ENCODE measurements at regions not wholly inside any gene's neighbourhood (a gene's known extent, or its start where the extent isn't known, plus 50 kb on each side); places are given as distances from the start of the nearest gene placed in this dataset.
"Not testable (repeated sequence)": the region's sequence is repeated elsewhere in the genome, so short reads cannot be mapped to it uniquely, and the experiment has no call there.

- ATAC-seq (ENCODE audit: low FRiP score in 2 of 2) (no peak), DNase-seq (peak in 1 of 2 donors; percentile 11)
- 84 to 87% methylated on average over 10 of the region's 10 CpGs for WGBS, 2 donors
- no peaks in the 10 kb centered on the region for H3K27me3 ChIP-seq
- no peaks in the 10 kb centered on the region for H3K9me3 ChIP-seq
- H3K4me1 ChIP-seq, result no peaks in the 10 kb centered on the region
- TF ChIP-seq EP300 (IDR thresholded peaks at IDR 0.05) (no peak), CTCF (IDR thresholded peaks at IDR 0.05) (no peak), POLR2A (IDR thresholded peaks at IDR 0.05) (no peak), POLR2AphosphoS5 (IDR thresholded peaks at IDR 0.05) (no peak)
- no peak overlapping the region for H3K27ac ChIP-seq
- H3K36me3 ChIP-seq, result no peaks in the 10 kb centered on the region
- no peak overlapping the region for H3K4me3 ChIP-seq
Observed at GRCh38 chr4:137804906-137805495, 272.7 kb upstream of the PCDH18 start.

DNA sequence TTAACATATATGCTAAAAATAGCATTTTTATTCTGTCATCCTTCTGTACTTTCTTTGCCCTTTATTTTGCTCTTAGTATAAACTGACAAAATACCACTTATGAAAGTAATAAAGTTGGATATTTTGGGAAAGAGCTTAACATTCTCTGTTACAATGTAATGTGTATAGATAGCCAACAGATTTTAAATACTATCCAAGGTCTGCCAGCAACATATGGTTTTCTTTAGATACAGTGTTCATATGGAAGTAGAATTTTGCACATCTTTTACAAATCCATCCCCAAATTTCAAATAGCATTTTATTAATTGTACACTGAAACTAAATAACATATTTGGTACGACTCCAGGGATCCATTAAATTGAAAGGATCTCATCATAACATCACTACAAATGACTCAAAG lies 268.6 kb upstream of the PCDH18 start:
- no peak for TF ChIP-seq POLR2A (IDR thresholded peaks at IDR 0.05)
- TF ChIP-seq POLR2AphosphoS5 (IDR thresholded peaks at IDR 0.05), result no peak
- no peak for TF ChIP-seq EP300 (IDR thresholded peaks at IDR 0.05)
- no peak for TF ChIP-seq CTCF (IDR thresholded peaks at IDR 0.05)
- no peaks in the 10 kb centered on the region for H3K9me3 ChIP-seq
- no peak overlapping the region for H3K4me3 ChIP-seq
- DNase-seq (no peak), ATAC-seq (ENCODE audit: low FRiP score in 2 of 2) (no peak)
- H3K4me1 ChIP-seq, result no peaks in the 10 kb centered on the region
- no peaks in the 10 kb centered on the region for H3K36me3 ChIP-seq
- H3K27me3 ChIP-seq, result no peaks in the 10 kb centered on the region
- WGBS, 2 donors, result 0 to 75% methylated on average over 1 of the region's 1 CpG
- no peak overlapping the region for H3K27ac ChIP-seq

DNA sequence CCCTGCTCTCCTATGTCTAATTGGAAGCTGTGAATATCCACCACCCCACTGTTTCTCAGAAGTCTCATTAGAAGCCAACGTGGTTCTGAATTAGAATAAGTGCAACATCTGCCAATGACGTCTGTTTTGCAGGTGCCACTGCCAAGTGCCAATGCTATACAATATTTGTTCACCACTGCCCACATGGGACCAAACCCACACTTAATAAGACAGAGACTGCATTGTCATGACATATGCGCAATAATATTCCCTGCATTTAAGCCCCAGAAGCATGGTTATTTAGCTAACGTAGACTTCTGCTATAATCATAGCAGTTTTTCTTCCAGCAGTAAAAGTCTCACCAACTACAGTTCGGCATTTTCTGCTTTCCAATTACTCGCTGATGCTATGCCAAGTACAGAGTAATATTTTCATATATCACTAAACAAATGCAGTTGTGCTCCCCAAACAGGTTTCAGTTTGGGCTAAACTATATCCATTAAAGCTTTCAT lies 262.5 kb upstream of the PCDH18 start:
- ATAC-seq (ENCODE audit: low FRiP score in 2 of 2), result no peak
- no peak for TF ChIP-seq POLR2AphosphoS5 (IDR thresholded peaks at IDR 0.05)
- no peak for TF ChIP-seq CTCF (IDR thresholded peaks at IDR 0.05)
- no peak for TF ChIP-seq POLR2A (IDR thresholded peaks at IDR 0.05)
- TF ChIP-seq EP300 (IDR thresholded peaks at IDR 0.05), result no peak
- Histone ChIP-seq H3K4me1 (no peaks in the 10 kb centered on the region), H3K9me3 (no peaks in the 10 kb centered on the region), H3K27ac (no peak overlapping the region), H3K4me3 (no peak overlapping the region), H3K27me3 (no peaks in the 10 kb centered on the region), H3K36me3 (no peaks in the 10 kb centered on the region)
- no peak for DNase-seq
- 61 to 64% methylated on average over 6 of the region's 6 CpGs for WGBS, 2 donors

DNA sequence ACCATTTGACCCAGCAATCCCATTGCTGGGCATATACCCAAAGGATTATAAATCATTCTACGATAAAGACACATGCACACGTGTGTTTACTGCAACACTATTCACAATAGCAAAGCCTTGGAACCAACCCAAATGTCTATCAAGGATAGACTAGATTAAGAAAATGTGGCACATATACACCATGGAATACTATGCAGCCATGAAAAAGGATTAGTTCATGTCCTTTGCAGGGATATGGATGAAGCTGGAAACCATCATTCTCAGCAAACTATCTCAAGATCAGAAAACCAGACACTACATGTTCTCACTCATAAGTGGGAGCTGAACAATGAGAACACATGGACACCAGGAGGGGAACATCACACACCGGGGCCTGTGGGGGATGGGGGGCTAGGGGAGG lies 257.0 kb upstream of the PCDH18 start:
- H3K4me1 ChIP-seq; H3K27me3 ChIP-seq; ATAC-seq (ENCODE audit: low FRiP score in 2 of 2); H3K4me3 ChIP-seq; H3K27ac ChIP-seq; DNase-seq; H3K36me3 ChIP-seq; H3K9me3 ChIP-seq: not testable (repeated sequence)
- WGBS, 2 donors, result 91 to 94% methylated on average over 3 of the region's 3 CpGs

- H3K27me3 ChIP-seq, result not testable (repeated sequence)
- peak in 1 of 2 donors; percentile 10 for DNase-seq
- 62% methylated on average over 7 of the region's 7 CpGs; no CpG with 5 or more reads in 1 of the 2 donors for WGBS, 2 donors
Observed at GRCh38 chr4:137783923-137784322, 251.6 kb upstream of the PCDH18 start.

DNA sequence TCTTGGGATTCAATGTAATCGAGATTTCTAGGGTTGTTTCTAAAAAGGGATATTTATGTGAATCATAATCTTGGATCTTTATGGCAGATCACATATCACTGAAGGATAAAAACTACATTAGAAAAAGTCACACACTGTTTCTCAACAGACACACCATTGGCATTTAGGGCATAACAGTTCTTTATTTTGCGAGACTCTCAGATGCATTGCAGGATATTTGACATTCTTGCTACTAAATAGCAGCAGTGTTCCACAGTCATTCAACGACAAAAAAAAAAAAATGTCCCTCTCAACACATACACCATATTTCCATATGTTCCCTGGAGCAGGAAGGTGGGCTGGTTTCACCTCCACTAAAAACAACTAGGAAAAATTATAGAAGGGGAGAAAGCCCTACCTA lies 243.4 kb upstream of the PCDH18 start:
- DNase-seq, result no peak
- no peak for TF ChIP-seq POLR2A (IDR thresholded peaks at IDR 0.05)
- TF ChIP-seq POLR2AphosphoS5 (IDR thresholded peaks at IDR 0.05), result no peak
- no peak for TF ChIP-seq CTCF (IDR thresholded peaks at IDR 0.05)
- TF ChIP-seq EP300 (IDR thresholded peaks at IDR 0.05), result no peak
- no peaks in the 10 kb centered on the region for H3K9me3 ChIP-seq
- H3K36me3 ChIP-seq, result no peaks in the 10 kb centered on the region
- H3K27me3 ChIP-seq, result no peaks in the 10 kb centered on the region
- ATAC-seq (ENCODE audit: low FRiP score in 2 of 2), result no peak
- H3K27ac ChIP-seq, result no peak overlapping the region
- no peaks in the 10 kb centered on the region for H3K4me1 ChIP-seq
- 62 to 63% methylated on average over 3 of the region's 3 CpGs for WGBS, 2 donors
- H3K4me3 ChIP-seq, result no peak overlapping the region

More at GRCh38 chr4:137783923-137784322, 251.6 kb upstream of the PCDH18 start:
- not testable (repeated sequence) for H3K9me3 ChIP-seq; ATAC-seq (ENCODE audit: low FRiP score in 2 of 2); H3K36me3 ChIP-seq; H3K27ac ChIP-seq; H3K4me1 ChIP-seq; H3K4me3 ChIP-seq

Data from upper lobe of left lung (tissue), 6 donors.